B cell (primary cell): ENCODE measurements at regions not wholly inside any gene's neighbourhood (a gene's known extent, or its start where the extent isn't known, plus 50 kb on each side); places are given as distances from the start of the nearest gene placed in this dataset.

Experiments used
- ATAC-seq: fragments of 200-7000 bp; cut with Tn5 transposase; one replicate; pipeline ENCODE4 v1.10.0; 2021; ENCODE audit warnings: low read depth, mild to moderate bottlenecking, moderate number of reproducible peaks, moderate library complexity
- CTCF ChIA-PET: fragments of 350-600 bp; sonication (Branson Sonifier 250); formaldehyde crosslinking; loops from one replicate; lab custom pipeline; 2021; ENCODE audit warnings: antibody characterized with exemption, inconsistent platforms; lab: Charles Lee
- POLR2A ChIA-PET: fragments of 350-600 bp; sonication (Branson Sonifier 250); formaldehyde crosslinking; loops from one replicate; lab custom pipeline; 2021; ENCODE audit warnings: antibody characterized with exemption; lab: Charles Lee
- DNase-seq: peaks from one replicate; pipeline ENCODE4 v3.0.0; 2013
- H2AFZ ChIP-seq: 2 replicates; pipeline ENCODE4 v1.6.1; 2012; ENCODE audit warnings: mild to moderate bottlenecking, low read depth, low read length; ENCODE audit not compliant: insufficient read depth, poor library complexity, severe bottlenecking
- H3K27ac ChIP-seq, 2 donors: 1 replicate in 1 of 2; 2 replicates in 1 of 2; pipeline ENCODE4 v1.5.1; 2012 to 2013; ENCODE audit warnings: low read length in 2 of 2, mild to moderate bottlenecking in 2 of 2, moderate library complexity in 1 of 2
- H3K27me3 ChIP-seq, 4 experiments: fragments of 200-600 bp in 1 of 4; sonication (generic) in 1 of 4; replicated peaks in 1 of 4; 1 replicate in 2 of 4; 2 replicates in 2 of 4; pipeline versions ENCODE4 v1.6.1 to v1.7.0; 2013 to 2016; ENCODE audit warnings: low read length in 3 of 4, mild to moderate bottlenecking in 2 of 4, mixed read lengths in 1 of 4, moderate library complexity in 1 of 4; ENCODE audit not compliant: insufficient read depth in 4 of 4, control insufficient read depth in 3 of 4; ENCODE audit errors: control extremely low read depth in 1 of 4
- H3K36me3 ChIP-seq, 2 experiments: replicated peaks in 1 of 2; 1 replicate in 1 of 2; 2 replicates in 1 of 2; pipeline versions ENCODE4 v1.6.1 to v1.7.1; 2013; ENCODE audit warnings: low read length in 1 of 2; ENCODE audit not compliant: insufficient read depth in 2 of 2, control insufficient read depth in 1 of 2; ENCODE audit errors: control extremely low read depth in 1 of 2, extremely low read depth in 1 of 2
- H3K4me1 ChIP-seq, 2 donors: fragments of 200-600 bp in 1 of 2; sonication (generic) in 1 of 2; 1 replicate in 1 of 2; 2 replicates in 1 of 2; pipeline versions ENCODE4 v1.5.1 to v1.6.1; 2013 to 2017; ENCODE audit warnings: low read length in 2 of 2; ENCODE audit not compliant: control insufficient read depth in 2 of 2, insufficient read depth in 2 of 2
- H3K4me2 ChIP-seq: replicated peaks from 2 replicates; pipeline ENCODE3; 2012; ENCODE audit warnings: mild to moderate bottlenecking, low read depth, low read length; ENCODE audit not compliant: poor library complexity, severe bottlenecking
- H3K4me3 ChIP-seq, 5 experiments: fragments of 200-600 bp in 1 of 5; sonication (generic) in 1 of 5; 1 replicate in 3 of 5; 2 replicates in 2 of 5; pipeline versions ENCODE4 v1.5.1 to v1.7.0; 2011 to 2016; ENCODE audit warnings: low read length in 4 of 5, mild to moderate bottlenecking in 4 of 5, low read depth in 2 of 5, control low read depth in 1 of 5, moderate library complexity in 1 of 5; ENCODE audit not compliant: insufficient read depth in 1 of 5; ENCODE audit errors: control extremely low read depth in 1 of 5, extremely low read depth in 1 of 5
- H3K79me2 ChIP-seq: fragments of 200-600 bp; sonication (generic); one replicate; pipeline ENCODE4 v1.6.0; 2016; ENCODE audit warnings: low read length; ENCODE audit not compliant: control insufficient read depth, insufficient read depth
- H3K9ac ChIP-seq: fragments of 200-600 bp; sonication (generic); 2 replicates; pipeline ENCODE4 v1.6.1; 2017; ENCODE audit warnings: mild to moderate bottlenecking, low read length, moderate library complexity
- H3K9me3 ChIP-seq, 3 donors: one replicate each; pipeline versions ENCODE4 v1.6.1 to v1.7.1; 2013; ENCODE audit warnings: low read length in 2 of 3; ENCODE audit not compliant: control insufficient read depth in 2 of 3, insufficient read depth in 1 of 3; ENCODE audit errors: control extremely low read depth in 1 of 3
- H4K20me1 ChIP-seq: 2 replicates; pipeline ENCODE4 v1.6.0; 2012; ENCODE audit warnings: mild to moderate bottlenecking, low read length; ENCODE audit not compliant: insufficient read depth, control insufficient read depth, poor library complexity, severe bottlenecking
- H3K27ac Mint-ChIP-seq: one replicate; pipeline ENCODE4 v1.8.0; 2021; ENCODE audit warnings: mixed read lengths
- H3K27me3 Mint-ChIP-seq: one replicate; pipeline ENCODE4 v1.8.0; 2021; ENCODE audit warnings: mixed read lengths
- H3K4me1 Mint-ChIP-seq: one replicate; pipeline ENCODE4 v1.8.0; 2021; ENCODE audit warnings: mixed read lengths
- H3K4me3 Mint-ChIP-seq: one replicate; pipeline ENCODE4 v1.8.0; 2021; ENCODE audit warnings: mixed read lengths
- H3K9me3 Mint-ChIP-seq: one replicate; pipeline ENCODE4 v1.8.0; 2022; ENCODE audit warnings: mixed read lengths; ENCODE audit not compliant: insufficient read depth
- CTCF ChIP-seq: fragments of 200-600 bp; IDR thresholded peaks from one replicate; pipeline ENCODE4 v1.8.0; 2022; ENCODE audit warnings: antibody characterized with exemption, mild to moderate bottlenecking
- EZH2 ChIP-seq: IDR thresholded peaks from 2 replicates; pipeline ENCODE4 v1.6.1; 2012; ENCODE audit warnings: borderline replicate concordance, low read depth, mild to moderate bottlenecking, moderate library complexity, low read length; ENCODE audit not compliant: insufficient read depth, poor library complexity, severe bottlenecking
- WGBS: methylation state at CpG from one replicate; pipeline ENCODE4 v1.1.5; 2013; ENCODE audit warnings: missing lambda C conversion rate; ENCODE audit not compliant: insufficient coverage; 5-methylcytosine and 5-hydroxymethylcytosine counted together
- intact Hi-C: fragments of 100-400 bp; cut with micrococcal nuclease; formaldehyde crosslinking; loops from one replicate; pipeline ENCODE4 v1.10.0; 2022

DNA sequence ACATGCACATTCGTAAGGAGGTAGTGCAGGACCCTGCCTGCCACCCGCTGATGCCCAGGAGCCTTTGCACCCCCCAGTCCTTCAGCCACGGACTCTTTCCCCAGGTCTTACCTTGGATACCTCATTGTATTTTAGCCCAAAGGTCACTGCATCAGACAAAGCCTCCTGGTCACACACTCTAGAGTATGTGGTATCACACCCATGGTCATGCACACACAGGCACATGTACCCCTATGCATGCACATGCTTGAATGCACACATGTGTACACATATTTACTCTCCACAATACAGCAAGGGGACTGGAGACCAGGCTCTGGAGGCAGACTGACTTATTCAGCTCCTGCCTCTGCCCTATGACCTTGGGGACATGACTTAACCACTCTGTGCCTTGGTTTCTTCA is 357.5 kb downstream of the C16orf95 start:
- H3K9me3 Mint-ChIP-seq = no peaks in the 10 kb centered on the region
- H3K4me1 Mint-ChIP-seq = peaks cover 2% of the 10 kb centered on the region
- no peak overlapping the region for H3K27ac Mint-ChIP-seq
- H3K79me2 ChIP-seq = no peaks in the 10 kb centered on the region
- H3K27me3 ChIP-seq = peaks cover 0 to 11% (median 0%) of the 10 kb centered on the region in 4 experiments
- H3K9me3 ChIP-seq = peaks cover 0 to 6% (median 0%) of the 10 kb centered on the region in 3 donors
- ATAC-seq = no peak
- no peak overlapping the region for H3K4me3 ChIP-seq
- DNase-seq = no peak
- no peaks in the 10 kb centered on the region for H3K36me3 ChIP-seq
- no peaks in the 10 kb centered on the region for H3K4me1 ChIP-seq
- CTCF ChIA-PET = no interaction called here
- TF ChIP-seq EZH2 (no peak), CTCF (no peak)
- no peak overlapping the region for H3K27ac ChIP-seq
- POLR2A ChIA-PET = no interaction called here
- intact Hi-C loops = no loop called here
- no peak overlapping the region for H3K4me2 ChIP-seq
- peaks cover 25% of the 10 kb centered on the region for H3K27me3 Mint-ChIP-seq
- no peaks in the 10 kb centered on the region for H4K20me1 ChIP-seq
- no peak overlapping the region for H3K9ac ChIP-seq
- 68% methylated on average over 3 of the region's 3 CpGs for WGBS
- H2AFZ ChIP-seq = no peak overlapping the region
- no peak overlapping the region for H3K4me3 Mint-ChIP-seq

DNA sequence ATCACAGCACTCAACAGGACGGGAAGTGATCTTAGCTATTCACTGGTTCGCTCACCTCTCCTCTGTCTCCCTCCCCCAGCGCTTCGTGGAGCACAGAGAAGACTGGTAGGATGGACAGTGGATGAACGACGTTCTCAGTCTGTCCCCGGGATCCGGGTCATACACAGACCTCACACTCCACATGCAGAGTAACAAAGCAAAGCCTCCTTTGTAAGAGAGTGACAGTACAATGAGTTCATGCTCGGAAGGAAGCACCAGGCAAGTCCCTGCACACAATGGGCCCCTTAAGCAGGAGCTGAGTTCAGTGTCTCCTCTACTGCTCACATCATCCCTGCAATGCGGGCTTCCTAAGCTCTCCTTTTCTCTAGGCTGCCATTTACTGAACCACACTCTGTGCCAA is 356.9 kb downstream of the C16orf95 start:
- ChIA-PET POLR2A (no interaction called here), CTCF (no interaction called here)
- DNase-seq (no peak), ATAC-seq (no peak)
- Histone ChIP-seq H3K4me3 (no peak overlapping the region), H3K4me2 (no peak overlapping the region), H3K36me3 (no peaks in the 10 kb centered on the region), H3K9me3 (peaks cover 0 to 6% (median 0%) of the 10 kb centered on the region in 3 donors), H2AFZ (no peak overlapping the region), H3K27ac (no peak overlapping the region), H3K27me3 (peaks cover 0 to 11% (median 0%) of the 10 kb centered on the region in 4 experiments), H3K79me2 (no peaks in the 10 kb centered on the region), H3K9ac (no peak overlapping the region), H4K20me1 (no peaks in the 10 kb centered on the region), H3K4me1 (no peaks in the 10 kb centered on the region)
- Mint-ChIP-seq H3K9me3 (no peaks in the 10 kb centered on the region), H3K4me1 (peaks cover 2% of the 10 kb centered on the region), H3K27ac (no peak overlapping the region), H3K4me3 (no peak overlapping the region), H3K27me3 (peaks cover 25% of the 10 kb centered on the region)
- intact Hi-C loops = no loop called here
- TF ChIP-seq EZH2 (no peak), CTCF (no peak)
- WGBS = 49% methylated on average over 4 of the region's 10 CpGs
